Ishikawa (cell line): ENCODE measurements at regions not wholly inside any gene's neighbourhood (a gene's known extent, or its start where the extent isn't known, plus 50 kb on each side); places are given as distances from the start of the nearest gene placed in this dataset.

Experiments
- CEBPB ChIP-seq: IDR thresholded peaks from 2 replicates; pipeline ENCODE4 v1.6.1; 2012
- CREB1 ChIP-seq: IDR thresholded peaks from 2 replicates; pipeline ENCODE4 v1.6.1; 2012; ENCODE audit warnings: low read depth
- EGR1 ChIP-seq: IDR thresholded peaks from 2 replicates; pipeline ENCODE4 v1.6.1; 2012
- EP300 ChIP-seq: IDR thresholded peaks from 2 replicates; pipeline ENCODE4 v1.6.1; 2012; ENCODE audit warnings: borderline replicate concordance
- FOXM1 ChIP-seq: IDR thresholded peaks from 2 replicates; pipeline ENCODE4 v1.6.1; 2012; ENCODE audit warnings: low read depth, borderline replicate concordance
- MAX ChIP-seq: IDR thresholded peaks from 2 replicates; pipeline ENCODE4 v1.6.1; 2012
- NFIC ChIP-seq: IDR thresholded peaks from 2 replicates; pipeline ENCODE4 v1.6.1; 2012
- RAD21 ChIP-seq: IDR thresholded peaks from 2 replicates; pipeline ENCODE4 v1.6.1; 2012; ENCODE audit warnings: low read depth
- REST ChIP-seq: IDR thresholded peaks from 2 replicates; pipeline ENCODE4 v1.6.1; 2012; ENCODE audit warnings: low read depth, mild to moderate bottlenecking
- TAF1 ChIP-seq: IDR thresholded peaks from 2 replicates; pipeline ENCODE4 v1.6.1; 2012; ENCODE audit warnings: low read depth, mild to moderate bottlenecking
- TCF12 ChIP-seq: IDR thresholded peaks from 2 replicates; pipeline ENCODE4 v1.6.1; 2012; ENCODE audit warnings: low read depth
- TEAD4 ChIP-seq: IDR thresholded peaks from 2 replicates; pipeline ENCODE4 v1.6.1; 2012
- YY1 ChIP-seq: IDR thresholded peaks from 2 replicates; pipeline ENCODE4 v1.6.1; 2012; ENCODE audit warnings: low read depth
- ZBTB7A ChIP-seq: IDR thresholded peaks from 2 replicates; pipeline ENCODE4 v1.6.1; 2012; ENCODE audit warnings: low read depth
- TF ChIP-seq, protein P1 (sequence below): IDR thresholded peaks from 2 replicates; pipeline ENCODE4 v1.6.1; 2012

DNA sequence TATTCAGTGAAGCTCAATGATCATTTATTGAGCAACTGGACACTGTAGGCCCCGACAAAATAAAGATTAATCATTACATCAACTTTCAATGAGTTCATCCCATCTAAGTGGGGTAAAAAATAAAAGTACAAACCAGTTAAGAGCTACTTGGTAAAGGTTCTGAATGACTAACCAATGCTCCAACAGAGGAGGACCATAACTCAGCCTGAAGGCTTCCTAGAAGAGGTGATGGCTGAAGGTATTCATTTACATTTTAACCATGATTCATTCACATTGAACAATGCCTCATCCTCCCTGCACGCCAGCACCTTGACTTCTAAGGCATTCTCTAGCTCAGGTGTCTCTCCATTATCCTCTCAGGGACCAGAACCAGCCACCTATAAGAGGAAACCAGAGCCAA is 201.4 kb downstream of the ZNF462 start:
- no peak for TF ChIP-seq CREB1
- no peak for TF ChIP-seq EP300
- TF ChIP-seq NFIC, result no peak
- TF ChIP-seq REST, result no peak
- no peak for TF ChIP-seq TAF1
- no peak for TF ChIP-seq EGR1
- TF ChIP-seq, protein P1, sequence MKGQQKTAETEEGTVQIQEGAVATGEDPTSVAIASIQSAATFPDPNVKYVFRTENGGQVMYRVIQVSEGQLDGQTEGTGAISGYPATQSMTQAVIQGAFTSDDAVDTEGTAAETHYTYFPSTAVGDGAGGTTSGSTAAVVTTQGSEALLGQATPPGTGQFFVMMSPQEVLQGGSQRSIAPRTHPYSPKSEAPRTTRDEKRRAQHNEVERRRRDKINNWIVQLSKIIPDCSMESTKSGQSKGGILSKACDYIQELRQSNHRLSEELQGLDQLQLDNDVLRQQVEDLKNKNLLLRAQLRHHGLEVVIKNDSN, result no peak
- no peak for TF ChIP-seq TEAD4
- no peak for TF ChIP-seq FOXM1
- no peak for TF ChIP-seq MAX
- no peak for TF ChIP-seq ZBTB7A
- TF ChIP-seq CEBPB, result no peak
- no peak for TF ChIP-seq YY1
- TF ChIP-seq RAD21, result no peak
- no peak for TF ChIP-seq TCF12

- no peak for TF ChIP-seq NFIC
- no peak for TF ChIP-seq RAD21
Observed at GRCh38 chr9:107065549-107065948, 202.6 kb downstream of the ZNF462 start.

DNA sequence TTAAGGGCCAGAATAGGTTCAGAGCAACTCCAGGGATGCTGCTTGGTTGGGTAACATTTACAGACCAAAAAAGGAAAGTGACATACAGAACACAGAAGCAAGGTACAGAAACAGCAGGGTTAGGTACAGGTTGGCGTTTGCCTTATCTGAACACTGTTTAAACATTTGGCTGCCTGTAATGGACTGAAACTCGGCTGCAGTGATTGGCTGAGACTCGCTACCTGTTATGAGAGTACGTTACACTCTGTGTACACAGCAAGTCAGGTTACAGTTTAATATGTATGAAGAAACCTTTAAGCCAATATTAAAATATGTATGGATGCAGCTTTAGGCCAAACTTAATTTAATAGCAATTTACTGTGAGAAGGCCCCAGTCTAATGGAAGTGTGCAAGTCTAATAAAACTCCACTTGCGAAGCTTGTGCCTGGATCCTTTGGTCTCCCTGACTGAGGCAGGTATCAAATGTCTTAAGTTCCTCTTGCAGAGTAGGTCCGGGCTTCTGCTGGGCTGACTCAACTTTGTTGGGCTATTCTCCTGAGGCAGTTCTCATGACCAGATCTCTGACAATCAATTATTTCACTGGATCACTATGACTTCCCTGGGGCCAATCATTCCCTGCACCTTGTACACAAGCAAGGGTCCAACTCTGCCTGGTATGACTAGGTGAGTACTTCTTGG is 204.9 kb downstream of the ZNF462 start:
- TF ChIP-seq TEAD4, result no peak
- TF ChIP-seq, protein P1, result no peak
- TF ChIP-seq CREB1, result no peak
- TF ChIP-seq RAD21, result no peak
- no peak for TF ChIP-seq TCF12
- TF ChIP-seq EGR1, result no peak
- TF ChIP-seq YY1, result no peak
- no peak for TF ChIP-seq NFIC
- no peak for TF ChIP-seq MAX
- TF ChIP-seq TAF1, result no peak
- no peak for TF ChIP-seq ZBTB7A
- TF ChIP-seq CEBPB, result no peak

- no peak for TF ChIP-seq MAX
- TF ChIP-seq, protein P1, result no peak
- no peak for TF ChIP-seq NFIC
- TF ChIP-seq RAD21, result no peak
- TF ChIP-seq FOXM1, result no peak
Observed at GRCh38 chr9:107068581-107068980, 205.6 kb downstream of the ZNF462 start.

- TF ChIP-seq CEBPB (no peak), MAX (no peak), EP300 (no peak), TCF12 (no peak), NFIC (no peak), FOXM1 (no peak)
Observed at GRCh38 chr9:107070586-107070985, 207.6 kb downstream of the ZNF462 start.

- TF ChIP-seq NFIC, result no peak
- TF ChIP-seq REST, result no peak
- TF ChIP-seq FOXM1, result no peak
- no peak for TF ChIP-seq ZBTB7A
- no peak for TF ChIP-seq TCF12
- no peak for TF ChIP-seq YY1
- TF ChIP-seq CREB1, result no peak
- TF ChIP-seq RAD21, result no peak
- TF ChIP-seq, protein P1, result no peak
- no peak for TF ChIP-seq MAX
Observed at GRCh38 chr9:107078061-107078460, 205.0 kb upstream of the RAD23B start.
